ENCODE measurements at regions not wholly inside any gene's neighbourhood (a gene's known extent, or its start where the extent isn't known, plus 50 kb on each side); places are given as distances from the start of the nearest gene placed in this dataset.
A peak's percentile ranks its signal among the peaks of the same experiment; 100 is the strongest.

DNA sequence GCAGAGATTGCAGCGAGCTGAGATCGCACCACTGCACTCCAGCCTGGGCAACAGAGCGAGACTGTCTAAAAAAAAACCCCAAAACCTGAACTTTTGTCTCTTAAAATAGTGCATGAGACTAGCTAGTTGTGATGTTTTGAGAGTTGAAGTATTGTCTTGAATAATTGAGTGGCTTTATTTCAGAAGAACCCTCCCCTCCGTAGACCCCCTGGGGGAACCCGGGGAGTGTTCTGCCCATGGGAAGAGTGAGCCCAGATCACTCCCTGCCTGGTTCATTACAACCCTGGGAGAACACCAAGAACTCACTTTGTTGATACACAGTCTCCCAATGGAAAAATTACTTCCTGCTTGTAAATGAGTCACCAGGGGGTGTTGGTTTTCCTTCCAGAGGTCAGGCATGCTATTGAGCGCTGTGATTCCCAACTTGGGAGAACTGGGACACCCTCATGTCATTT, 65.3 kb upstream of the SHISA3 start:
- POLR2A ChIA-PET (ENCODE audit: unreplicated experiment) = interaction anchor here (0.7 kb wide), 1 partner anchor 8 kb away, joined by 3 read pairs; no protein-coding TSS in a partner anchor
- no peaks in the 10 kb centered on the region for H3K36me3 ChIP-seq (ENCODE audit: control insufficient read depth, insufficient read depth, low read length)

More for the DNA sequence above, 65.3 kb upstream of the SHISA3 start:
- H3K27ac ChIP-seq (ENCODE audit: insufficient read depth, low read length) = peak overlapping the region; percentile 45; the same call in 1 of the 2 replicates
- H3K79me1 ChIP-seq (ENCODE audit: low read depth in 1 of 2, low read length in 2 of 2) = no peaks in the 10 kb centered on the region
- DNase-seq = peak; percentile 56
- peak overlapping the region; percentile 38 for H2AFZ ChIP-seq (replicated peaks; ENCODE audit: low read length, poor library complexity)
- WGBS, 2 experiments (ENCODE audit: extremely low coverage in 2 of 2, insufficient read length in 1 of 2) = no CpG with 5 or more reads among the region's 6 CpGs
- H2AK9ac ChIP-seq (replicated peaks; ENCODE audit: low read depth, low read length, poor library complexity) = no peak overlapping the region
- no peak overlapping the region for H3K4me2 ChIP-seq (ENCODE audit: low read depth, low read length)
- no peaks in the 10 kb centered on the region for H4K20me1 ChIP-seq (ENCODE audit: insufficient read depth, low read length)
- no peak overlapping the region for H3K4ac ChIP-seq (ENCODE audit: low read depth, low read length)
- H4K91ac ChIP-seq (ENCODE audit: insufficient read depth, low read depth, low read length) = no peak overlapping the region
- no peaks in the 10 kb centered on the region for H3K9me1 ChIP-seq (ENCODE audit: insufficient read depth, low read length)
- in situ Hi-C loops (cut with MboI; ENCODE audit: low sequenced_read_pairs) = no loop called here
- dilution Hi-C loops (cut with HindIII; ENCODE audit: low sequenced_read_pairs, unreplicated experiment) = no loop called here
- 0 out of 2 replicates have a peak, but pooled peaks have one; percentile 24 for TF ChIP-seq FOS (IDR thresholded peaks at IDR 0.05; ENCODE audit: low read depth, low read length)
- no peak for TF ChIP-seq POLR2A (IDR thresholded peaks at IDR 0.05; ENCODE audit: low read depth, low read length)
- H3K27me3 ChIP-seq (ENCODE audit: control insufficient read depth, insufficient read depth, low read length) = no peaks in the 10 kb centered on the region
- no peak overlapping the region for H2AK5ac ChIP-seq (ENCODE audit: low read depth, low read length)
- H3K56ac ChIP-seq (ENCODE audit: extremely low read depth, insufficient read depth, low read length) = no peak overlapping the region
- peak; percentile 60 for ATAC-seq (ENCODE audit: low read depth)
- no peak overlapping the region for H4K8ac ChIP-seq (ENCODE audit: low read depth in 2 of 2, low read length in 2 of 2)
- H3K4me3 ChIP-seq (ENCODE audit: insufficient read depth, low read depth, low read length) = no peak overlapping the region
- intact Hi-C loops (cut with micrococcal nuclease) = no loop called here
- no peaks in the 10 kb centered on the region; the same call in 1 of the 2 replicates for H3K4me1 ChIP-seq (ENCODE audit: control insufficient read depth, insufficient read depth, low read length)
- H3K18ac ChIP-seq (ENCODE audit: low read depth, low read length) = no peak overlapping the region
- CTCF ChIA-PET = no interaction called here
- no peaks in the 10 kb centered on the region for H3K9me3 ChIP-seq (ENCODE audit: control insufficient read depth, insufficient read depth, low read length)
- no peak overlapping the region for H3K23ac ChIP-seq (ENCODE audit: low read depth, low read length)
- no peak overlapping the region for H2BK15ac ChIP-seq (ENCODE audit: low read depth, low read length)
- no peak overlapping the region for H3K9ac ChIP-seq (ENCODE audit: low read depth, low read length)
- H3K14ac ChIP-seq (replicated peaks; ENCODE audit: low read depth, low read length) = no peak overlapping the region
- no peak overlapping the region for H2BK120ac ChIP-seq (ENCODE audit: low read depth, low read length)
- no peak overlapping the region for H2BK20ac ChIP-seq (ENCODE audit: low read depth, low read length)
- no peak overlapping the region; the same call in 1 of the 2 replicates for H4K5ac ChIP-seq (ENCODE audit: low read depth, low read length)
- no peak overlapping the region for H2BK5ac ChIP-seq (ENCODE audit: low read depth, low read length, poor library complexity, severe bottlenecking)
- no TSS peak for BruUV-seq (replicated peaks)

All from IMR-90 (cell line).